RWPE1 (cell line): ENCODE measurements at regions not wholly inside any gene's neighbourhood (a gene's known extent, or its start where the extent isn't known, plus 50 kb on each side); places are given as distances from the start of the nearest gene placed in this dataset.

Experiments
- CTCF ChIA-PET: fragments of 350-600 bp; sonication (Branson Sonifier 250); formaldehyde crosslinking; extraction: SDS; loops from one replicate; lab custom pipeline; 2021; lab: Yijun Ruan, JAX
- POLR2A ChIA-PET: fragments of 400-600 bp; formaldehyde crosslinking; extraction: SDS; loops from one replicate; lab custom pipeline; 2020; ENCODE audit warnings: antibody characterized with exemption; ENCODE audit not compliant: low non-redundant PET; lab: Yijun Ruan, JAX
- DNase-seq: peaks from one replicate; pipeline ENCODE4 v3.0.0; 2012; ENCODE audit warnings: low spot score
- H3K27ac ChIP-seq: fragments of 450-650 bp; 2 replicates; pipeline ENCODE4 v1.5.1; 2017
- TF ChIP-seq, protein P1 (sequence below): fragments of 450-650 bp; conservative IDR thresholded peaks from 2 replicates; pipeline ENCODE4 v1.5.1; 2017; ENCODE audit warnings: low read depth, mild to moderate bottlenecking

DNA sequence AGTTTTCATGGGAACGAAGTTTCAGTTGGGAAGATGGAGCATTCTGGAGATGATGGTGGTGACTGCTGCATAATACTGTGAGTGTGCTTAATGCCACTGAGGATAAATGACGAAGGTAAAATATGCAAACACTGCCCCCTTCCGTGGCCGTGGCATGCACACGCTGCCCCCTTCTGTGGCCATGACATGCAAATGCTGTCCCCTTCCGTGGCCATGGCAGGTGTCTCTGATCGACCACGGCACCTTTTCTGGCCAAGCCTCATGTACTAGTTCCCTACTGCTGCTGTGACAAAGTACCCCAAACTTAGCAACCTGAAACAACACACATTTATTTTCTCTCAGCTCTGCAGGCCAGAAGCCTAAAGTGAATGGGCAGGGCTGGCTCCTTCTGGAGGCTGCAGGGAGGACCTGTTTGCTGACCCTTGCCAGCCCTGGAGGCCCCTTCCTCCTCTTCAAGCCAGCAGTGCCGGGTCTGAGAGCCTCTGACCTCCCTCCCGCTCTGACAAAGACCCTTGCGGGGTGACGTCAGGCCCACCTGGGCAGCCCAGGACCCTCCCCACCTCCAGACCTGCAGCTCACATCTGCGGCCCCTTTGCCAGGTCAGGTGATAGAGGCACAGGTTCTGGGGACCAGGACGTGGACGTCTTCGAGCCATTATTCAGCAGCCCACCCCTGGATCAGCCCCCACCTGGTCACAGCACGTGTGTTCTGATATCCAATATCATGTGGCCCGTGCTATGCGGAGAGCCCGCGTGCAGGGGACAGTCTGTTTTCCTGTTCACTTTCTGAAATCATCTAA, 82.0 kb downstream of the MICALL2 start:
- no peak for DNase-seq
- ChIA-PET POLR2A (no interaction called here), CTCF (no interaction called here)
- TF ChIP-seq, protein P1, sequence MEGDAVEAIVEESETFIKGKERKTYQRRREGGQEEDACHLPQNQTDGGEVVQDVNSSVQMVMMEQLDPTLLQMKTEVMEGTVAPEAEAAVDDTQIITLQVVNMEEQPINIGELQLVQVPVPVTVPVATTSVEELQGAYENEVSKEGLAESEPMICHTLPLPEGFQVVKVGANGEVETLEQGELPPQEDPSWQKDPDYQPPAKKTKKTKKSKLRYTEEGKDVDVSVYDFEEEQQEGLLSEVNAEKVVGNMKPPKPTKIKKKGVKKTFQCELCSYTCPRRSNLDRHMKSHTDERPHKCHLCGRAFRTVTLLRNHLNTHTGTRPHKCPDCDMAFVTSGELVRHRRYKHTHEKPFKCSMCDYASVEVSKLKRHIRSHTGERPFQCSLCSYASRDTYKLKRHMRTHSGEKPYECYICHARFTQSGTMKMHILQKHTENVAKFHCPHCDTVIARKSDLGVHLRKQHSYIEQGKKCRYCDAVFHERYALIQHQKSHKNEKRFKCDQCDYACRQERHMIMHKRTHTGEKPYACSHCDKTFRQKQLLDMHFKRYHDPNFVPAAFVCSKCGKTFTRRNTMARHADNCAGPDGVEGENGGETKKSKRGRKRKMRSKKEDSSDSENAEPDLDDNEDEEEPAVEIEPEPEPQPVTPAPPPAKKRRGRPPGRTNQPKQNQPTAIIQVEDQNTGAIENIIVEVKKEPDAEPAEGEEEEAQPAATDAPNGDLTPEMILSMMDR: no peak
- H3K27ac ChIP-seq: no peak overlapping the region

DNA sequence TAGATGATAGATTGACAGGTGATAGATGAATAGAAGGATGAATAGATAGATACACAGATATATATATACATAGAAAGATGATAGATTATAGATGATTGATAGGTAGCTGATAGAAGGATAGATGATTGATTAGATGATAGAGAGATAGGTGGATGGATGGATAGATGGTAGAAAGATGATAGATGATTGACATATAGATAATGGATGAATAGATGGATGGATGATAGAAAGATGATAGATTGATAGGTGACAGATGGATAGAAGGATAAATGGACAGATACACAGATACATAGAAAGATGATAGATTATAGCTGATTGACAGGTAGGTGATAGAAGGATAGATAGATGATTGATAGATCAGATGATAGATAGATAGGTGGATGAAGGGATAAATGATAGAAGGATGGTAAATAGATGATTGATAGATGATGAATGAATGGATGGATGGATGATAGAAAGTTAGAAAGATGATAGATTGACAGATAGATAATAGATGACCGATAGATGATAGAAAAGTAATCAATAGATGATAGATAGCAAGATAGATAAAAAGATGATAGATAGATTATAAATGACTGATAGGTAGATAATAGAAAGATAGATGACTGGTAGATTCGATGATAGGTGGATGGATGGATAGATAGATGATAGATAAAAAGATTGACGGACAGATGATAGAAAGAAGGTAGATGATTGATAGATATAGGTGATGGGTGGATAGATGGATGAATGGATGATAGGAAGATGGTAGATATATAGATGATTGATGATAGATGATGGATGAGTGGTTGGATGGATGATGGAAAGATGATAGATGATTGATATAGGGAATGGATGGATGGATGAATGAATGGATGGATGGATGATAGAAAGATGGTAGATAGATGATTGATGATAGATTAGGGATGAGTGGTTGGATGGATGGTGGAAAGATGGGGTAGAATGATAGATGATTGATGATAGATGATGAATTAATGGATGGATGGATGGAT, 80.4 kb downstream of the MICALL2 start:
- TF ChIP-seq, protein P1: no peak
- POLR2A ChIA-PET: no interaction called here
- DNase-seq: no peak
- CTCF ChIA-PET: no interaction called here
- H3K27ac ChIP-seq: no peak overlapping the region

DNA sequence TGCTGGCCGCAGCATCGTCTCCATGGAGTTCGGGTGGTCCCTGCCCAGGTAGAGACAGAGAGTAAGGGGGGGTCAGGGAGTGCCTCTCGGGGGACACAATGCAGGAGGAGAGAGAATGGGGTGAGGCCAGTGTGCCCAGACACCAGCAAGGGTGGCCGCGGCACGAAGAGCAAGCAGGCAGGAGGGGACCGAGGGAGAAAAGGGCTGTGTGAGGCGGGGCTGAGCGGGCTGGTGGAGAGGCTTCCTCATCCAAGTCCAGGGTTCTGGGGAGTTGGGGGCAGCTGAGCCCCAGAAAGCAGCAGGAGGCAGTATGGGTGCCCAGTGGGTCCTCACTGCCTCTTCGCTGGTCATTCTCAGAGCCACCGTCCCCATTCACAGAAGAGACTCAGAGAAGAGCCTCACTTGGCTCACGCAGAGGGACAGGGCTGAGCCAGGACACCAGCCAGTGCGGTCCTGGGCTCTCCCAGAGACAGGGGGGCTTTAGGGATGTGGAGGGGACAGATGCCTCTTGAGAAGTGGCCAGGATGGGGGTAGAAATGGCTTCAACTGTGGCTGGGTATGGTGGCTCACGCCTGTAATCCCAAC, 78.9 kb downstream of the MICALL2 start:
- no peak for DNase-seq
- H3K27ac ChIP-seq: no peak overlapping the region
- POLR2A ChIA-PET: no interaction called here
- TF ChIP-seq, protein P1: no peak
- CTCF ChIA-PET: no interaction called here

DNA sequence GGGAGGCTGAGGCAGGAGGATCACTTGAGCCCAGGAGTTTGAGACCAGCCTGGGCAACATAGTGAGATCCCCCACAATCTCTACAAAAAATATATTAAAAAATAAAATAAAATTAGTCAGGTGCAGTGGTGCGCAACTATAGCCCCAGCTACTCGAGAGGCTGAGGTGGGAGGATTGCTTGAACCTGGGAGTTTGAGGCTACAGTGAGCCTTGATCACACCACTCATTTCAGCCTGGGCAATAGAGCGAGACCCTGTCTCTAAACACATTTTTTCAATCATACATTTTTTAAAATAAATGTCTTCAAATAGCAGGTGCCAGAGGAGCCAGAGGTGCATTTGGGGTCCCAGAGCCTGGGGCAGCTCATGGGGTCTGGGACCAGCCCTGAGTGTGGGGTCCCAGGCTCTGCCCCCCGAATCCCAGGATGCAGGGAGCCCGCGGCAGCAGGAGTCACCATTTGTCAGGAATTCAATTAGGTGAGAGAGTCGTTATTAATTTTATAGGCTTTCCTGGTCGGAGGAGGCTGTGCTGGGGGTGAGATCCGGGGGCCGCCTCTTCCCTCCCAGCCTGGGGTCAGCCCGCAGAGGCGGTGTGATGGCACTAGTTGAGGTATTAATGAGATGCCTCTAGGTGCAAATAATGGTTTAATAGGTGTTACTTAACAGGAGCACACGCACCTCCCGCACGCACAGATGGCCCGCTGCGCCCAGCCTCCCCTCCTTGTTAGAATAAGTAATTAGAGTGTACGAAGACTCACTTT, 78.3 kb downstream of the MICALL2 start:
- no peak for DNase-seq
- H3K27ac ChIP-seq: no peak overlapping the region
- POLR2A ChIA-PET: no interaction called here
- TF ChIP-seq, protein P1: no peak
- CTCF ChIA-PET: no interaction called here

DNA sequence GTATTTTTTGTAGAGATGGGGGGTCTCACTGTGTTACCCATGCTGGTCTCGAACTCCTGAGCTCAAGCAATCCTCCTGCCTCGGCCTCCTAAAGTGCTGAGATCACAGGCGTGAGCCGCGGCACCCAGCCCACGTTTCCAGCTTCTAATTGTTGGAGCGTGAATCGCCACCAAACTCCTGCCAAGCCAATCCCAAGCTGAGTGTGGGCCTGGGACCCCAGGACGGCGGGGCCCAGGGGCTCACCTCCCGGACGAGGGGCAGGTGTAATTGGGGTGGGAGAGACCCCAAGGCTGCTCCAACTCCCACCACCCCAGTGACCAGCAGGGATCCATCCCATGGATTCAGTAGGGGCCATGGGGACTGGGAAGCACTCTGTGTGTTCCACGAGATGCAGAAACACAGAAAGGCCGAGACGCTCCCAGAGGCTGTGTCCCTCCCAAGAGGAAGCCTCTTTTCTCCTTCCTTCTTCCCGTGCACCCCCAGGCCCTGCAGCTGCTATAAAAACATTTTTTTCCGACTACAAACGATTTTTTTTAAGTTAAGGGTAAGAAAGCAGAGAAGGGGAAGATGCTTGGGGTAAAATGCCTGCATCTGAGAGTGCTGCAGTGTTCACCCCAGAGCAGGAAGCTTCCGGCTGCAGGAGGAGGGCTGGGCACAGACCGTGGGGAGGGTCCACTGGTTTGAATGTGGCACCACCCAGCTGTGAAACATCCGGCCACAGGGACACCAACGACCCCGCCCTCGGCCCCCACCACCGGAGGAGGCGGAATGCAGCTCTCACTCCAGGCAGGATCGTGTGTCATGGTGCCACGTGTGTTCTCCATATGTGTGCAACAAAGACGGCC, 76.5 kb downstream of the MICALL2 start:
- DNase-seq: no peak
- ChIA-PET POLR2A (no interaction called here), CTCF (no interaction called here)
- no peak overlapping the region for H3K27ac ChIP-seq
- TF ChIP-seq, protein P1: no peak
